ENCODE measurements at regions not wholly inside any gene's neighbourhood (a gene's known extent, or its start where the extent isn't known, plus 50 kb on each side); places are given as distances from the start of the nearest gene placed in this dataset.

DNA sequence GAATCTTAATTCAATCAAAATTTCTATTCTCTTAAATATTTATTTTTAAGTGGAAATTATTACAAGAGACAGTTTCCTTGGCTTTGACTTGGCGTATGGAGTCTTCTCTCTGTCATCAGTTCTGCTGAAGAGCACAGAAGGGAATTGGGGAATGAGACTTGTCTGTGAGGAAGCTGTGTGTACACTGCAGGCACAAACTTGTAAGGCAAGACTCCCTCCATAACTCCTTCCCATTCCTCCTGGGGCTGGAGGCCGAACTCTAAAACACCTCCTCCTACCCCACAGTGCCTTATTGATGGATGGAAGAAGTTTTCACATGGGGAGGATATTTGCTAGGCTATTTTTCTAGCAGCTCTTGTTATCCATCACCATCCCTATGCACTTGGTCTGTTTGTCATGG is 187.4 kb upstream of the ELL2 start:
- Histone ChIP-seq H3K79me2 (ENCODE audit: insufficient read depth) (no peaks in the 10 kb centered on the region), H3F3A (replicated peaks; ENCODE audit: insufficient read depth) (no peaks in the 10 kb centered on the region), H3K4me1 (ENCODE audit: control insufficient read depth in 1 of 2, insufficient read depth in 2 of 2, low read depth in 1 of 2, low read length in 1 of 2) (no peaks in the 10 kb centered on the region), H3K36me3 (replicated peaks in 1 of 2; ENCODE audit: control insufficient read depth in 1 of 2, insufficient read depth in 2 of 2, low read length in 1 of 2) (no peaks in the 10 kb centered on the region), H4K20me1 (ENCODE audit: insufficient read depth) (no peaks in the 10 kb centered on the region), H3K9me3 (no peaks in the 10 kb centered on the region), H3K9me2 (no peaks in the 10 kb centered on the region), H3K27ac (ENCODE audit: low read depth in 2 of 2, low read length in 1 of 2) (no peak overlapping the region), H3K4me3 (ENCODE audit: low read depth in 2 of 2, low read length in 1 of 2) (no peak overlapping the region), H3K9ac (no peak overlapping the region), H3K4me2 (no peak overlapping the region), H2AFZ (ENCODE audit: low read depth) (no peak overlapping the region), H3K27me3 (ENCODE audit: insufficient read depth) (no peaks in the 10 kb centered on the region)
- no peak for DNase-seq
- ChIA-PET POLR2A (no interaction called here), CTCF (interaction anchor here (1.2 kb wide), 1 partner anchor 187 kb away, joined by 3 read pairs; no protein-coding TSS in a partner anchor)
- 98% methylated on average over 2 of the region's 2 CpGs for WGBS (ENCODE audit: low lambda C conversion rate)
- TF ChIP-seq MEF2A (IDR thresholded peaks at IDR 0.05; ENCODE audit: borderline replicate concordance, low read depth) = no peak
- no peak for TF ChIP-seq TAF1 (IDR thresholded peaks at IDR 0.05; ENCODE audit: borderline replicate concordance, low read depth, low read length)
- TF ChIP-seq SIN3A (IDR thresholded peaks at IDR 0.05; ENCODE audit: borderline replicate concordance, low read depth, low read length) = no peak
- TF ChIP-seq, protein P1, sequence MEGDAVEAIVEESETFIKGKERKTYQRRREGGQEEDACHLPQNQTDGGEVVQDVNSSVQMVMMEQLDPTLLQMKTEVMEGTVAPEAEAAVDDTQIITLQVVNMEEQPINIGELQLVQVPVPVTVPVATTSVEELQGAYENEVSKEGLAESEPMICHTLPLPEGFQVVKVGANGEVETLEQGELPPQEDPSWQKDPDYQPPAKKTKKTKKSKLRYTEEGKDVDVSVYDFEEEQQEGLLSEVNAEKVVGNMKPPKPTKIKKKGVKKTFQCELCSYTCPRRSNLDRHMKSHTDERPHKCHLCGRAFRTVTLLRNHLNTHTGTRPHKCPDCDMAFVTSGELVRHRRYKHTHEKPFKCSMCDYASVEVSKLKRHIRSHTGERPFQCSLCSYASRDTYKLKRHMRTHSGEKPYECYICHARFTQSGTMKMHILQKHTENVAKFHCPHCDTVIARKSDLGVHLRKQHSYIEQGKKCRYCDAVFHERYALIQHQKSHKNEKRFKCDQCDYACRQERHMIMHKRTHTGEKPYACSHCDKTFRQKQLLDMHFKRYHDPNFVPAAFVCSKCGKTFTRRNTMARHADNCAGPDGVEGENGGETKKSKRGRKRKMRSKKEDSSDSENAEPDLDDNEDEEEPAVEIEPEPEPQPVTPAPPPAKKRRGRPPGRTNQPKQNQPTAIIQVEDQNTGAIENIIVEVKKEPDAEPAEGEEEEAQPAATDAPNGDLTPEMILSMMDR (IDR thresholded peaks at IDR 0.05) = no peak
- TF ChIP-seq, protein P2, sequence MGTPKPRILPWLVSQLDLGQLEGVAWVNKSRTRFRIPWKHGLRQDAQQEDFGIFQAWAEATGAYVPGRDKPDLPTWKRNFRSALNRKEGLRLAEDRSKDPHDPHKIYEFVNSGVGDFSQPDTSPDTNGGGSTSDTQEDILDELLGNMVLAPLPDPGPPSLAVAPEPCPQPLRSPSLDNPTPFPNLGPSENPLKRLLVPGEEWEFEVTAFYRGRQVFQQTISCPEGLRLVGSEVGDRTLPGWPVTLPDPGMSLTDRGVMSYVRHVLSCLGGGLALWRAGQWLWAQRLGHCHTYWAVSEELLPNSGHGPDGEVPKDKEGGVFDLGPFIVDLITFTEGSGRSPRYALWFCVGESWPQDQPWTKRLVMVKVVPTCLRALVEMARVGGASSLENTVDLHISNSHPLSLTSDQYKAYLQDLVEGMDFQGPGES (IDR thresholded peaks at IDR 0.05; ENCODE audit: low read depth, low read length) = no peak
- TF ChIP-seq, protein P3, sequence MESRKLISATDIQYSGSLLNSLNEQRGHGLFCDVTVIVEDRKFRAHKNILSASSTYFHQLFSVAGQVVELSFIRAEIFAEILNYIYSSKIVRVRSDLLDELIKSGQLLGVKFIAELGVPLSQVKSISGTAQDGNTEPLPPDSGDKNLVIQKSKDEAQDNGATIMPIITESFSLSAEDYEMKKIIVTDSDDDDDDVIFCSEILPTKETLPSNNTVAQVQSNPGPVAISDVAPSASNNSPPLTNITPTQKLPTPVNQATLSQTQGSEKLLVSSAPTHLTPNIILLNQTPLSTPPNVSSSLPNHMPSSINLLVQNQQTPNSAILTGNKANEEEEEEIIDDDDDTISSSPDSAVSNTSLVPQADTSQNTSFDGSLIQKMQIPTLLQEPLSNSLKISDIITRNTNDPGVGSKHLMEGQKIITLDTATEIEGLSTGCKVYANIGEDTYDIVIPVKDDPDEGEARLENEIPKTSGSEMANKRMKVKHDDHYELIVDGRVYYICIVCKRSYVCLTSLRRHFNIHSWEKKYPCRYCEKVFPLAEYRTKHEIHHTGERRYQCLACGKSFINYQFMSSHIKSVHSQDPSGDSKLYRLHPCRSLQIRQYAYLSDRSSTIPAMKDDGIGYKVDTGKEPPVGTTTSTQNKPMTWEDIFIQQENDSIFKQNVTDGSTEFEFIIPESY (IDR thresholded peaks at IDR 0.05; ENCODE audit: borderline replicate concordance, low read depth) = no peak
- no peak for TF ChIP-seq TCF12 (IDR thresholded peaks at IDR 0.05)
- TF ChIP-seq RXRA (IDR thresholded peaks at IDR 0.05; ENCODE audit: borderline replicate concordance, low read depth) = no peak
- TF ChIP-seq ELF1 (IDR thresholded peaks at IDR 0.05) = no peak
- TF ChIP-seq, protein P4, sequence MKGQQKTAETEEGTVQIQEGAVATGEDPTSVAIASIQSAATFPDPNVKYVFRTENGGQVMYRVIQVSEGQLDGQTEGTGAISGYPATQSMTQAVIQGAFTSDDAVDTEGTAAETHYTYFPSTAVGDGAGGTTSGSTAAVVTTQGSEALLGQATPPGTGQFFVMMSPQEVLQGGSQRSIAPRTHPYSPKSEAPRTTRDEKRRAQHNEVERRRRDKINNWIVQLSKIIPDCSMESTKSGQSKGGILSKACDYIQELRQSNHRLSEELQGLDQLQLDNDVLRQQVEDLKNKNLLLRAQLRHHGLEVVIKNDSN (IDR thresholded peaks at IDR 0.05; ENCODE audit: borderline replicate concordance, low read depth) = no peak
- no peak for TF ChIP-seq FOXJ3 (CRISPR knock-in tag; IDR thresholded peaks at IDR 0.05)
- no peak for TF ChIP-seq JUND (IDR thresholded peaks at IDR 0.05)
- TF ChIP-seq POLR2AphosphoS5 (IDR thresholded peaks at IDR 0.05; ENCODE audit: low read depth, low read length) = no peak
- TF ChIP-seq YY1 (IDR thresholded peaks at IDR 0.05; ENCODE audit: low read depth) = no peak
- TF ChIP-seq GATA2 (CRISPR knock-in tag; IDR thresholded peaks at IDR 0.05) = no peak
- TF ChIP-seq CHD2 (IDR thresholded peaks at IDR 0.05; ENCODE audit: low read length, partially characterized antibody) = no peak
- TF ChIP-seq EZH2phosphoT487 (IDR thresholded peaks at IDR 0.05; ENCODE audit: borderline replicate concordance, low read depth) = no peak
- TF ChIP-seq RAD21 (IDR thresholded peaks at IDR 0.05; ENCODE audit: low read length) = no peak
- no peak for TF ChIP-seq FOXM1 (IDR thresholded peaks at IDR 0.05; ENCODE audit: low read depth)
- TF ChIP-seq, protein P5, sequence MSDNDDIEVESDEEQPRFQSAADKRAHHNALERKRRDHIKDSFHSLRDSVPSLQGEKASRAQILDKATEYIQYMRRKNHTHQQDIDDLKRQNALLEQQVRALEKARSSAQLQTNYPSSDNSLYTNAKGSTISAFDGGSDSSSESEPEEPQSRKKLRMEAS (IDR thresholded peaks at IDR 0.05; ENCODE audit: low read depth) = no peak

All from SK-N-SH (cell line).